HS-27A (cell line): ENCODE measurements at regions not wholly inside any gene's neighbourhood (a gene's known extent, or its start where the extent isn't known, plus 50 kb on each side); places are given as distances from the start of the nearest gene placed in this dataset.

Experiments used
- DNase-seq: peaks from one replicate; pipeline ENCODE4 v3.0.0-alpha.2; 2012; ENCODE audit warnings: low read depth, missing footprints

DNA sequence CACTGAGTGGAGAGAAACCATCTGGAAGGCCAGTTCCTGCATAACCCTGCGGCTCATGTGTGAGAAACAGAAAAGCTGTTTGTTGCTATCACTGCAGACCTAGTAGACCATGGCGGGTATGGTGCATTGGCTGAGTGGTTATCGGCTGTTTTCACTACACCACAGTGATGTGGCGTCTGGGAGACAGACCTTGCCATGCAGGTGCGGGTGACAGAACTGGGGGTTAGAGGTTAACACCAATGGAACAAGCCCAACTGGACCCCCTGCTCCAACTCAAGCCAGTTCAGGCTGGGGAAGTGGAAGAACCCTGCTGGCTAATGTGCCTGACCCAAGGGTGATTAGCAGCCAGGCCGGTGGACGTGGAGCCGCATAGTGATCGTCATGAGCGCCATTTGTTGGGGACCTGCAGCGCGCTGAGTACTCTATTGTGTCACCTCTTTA lies 91.9 kb downstream of the IRF8 start:
- DNase-seq = no peak

DNA sequence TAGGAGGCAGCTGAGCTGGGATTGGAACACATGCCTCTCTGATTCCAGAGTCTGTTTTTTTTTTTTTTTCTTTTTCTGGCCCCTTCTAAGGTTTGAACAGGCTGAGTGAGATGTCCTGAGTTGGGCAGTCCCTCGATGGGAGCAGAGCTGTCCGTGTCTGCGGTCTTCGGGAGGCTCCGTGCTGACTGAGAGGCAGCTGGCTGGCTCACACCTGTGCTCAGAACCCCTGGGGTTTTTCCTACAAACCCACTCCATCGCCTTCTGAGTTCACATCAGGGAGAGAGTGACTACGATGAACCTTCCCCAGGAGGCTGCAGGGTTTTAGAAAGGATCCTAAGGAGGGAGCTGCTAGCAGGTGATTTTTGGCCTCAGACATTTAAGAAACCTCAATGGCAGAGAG lies 92.5 kb downstream of the IRF8 start:
- DNase-seq = no peak

DNA sequence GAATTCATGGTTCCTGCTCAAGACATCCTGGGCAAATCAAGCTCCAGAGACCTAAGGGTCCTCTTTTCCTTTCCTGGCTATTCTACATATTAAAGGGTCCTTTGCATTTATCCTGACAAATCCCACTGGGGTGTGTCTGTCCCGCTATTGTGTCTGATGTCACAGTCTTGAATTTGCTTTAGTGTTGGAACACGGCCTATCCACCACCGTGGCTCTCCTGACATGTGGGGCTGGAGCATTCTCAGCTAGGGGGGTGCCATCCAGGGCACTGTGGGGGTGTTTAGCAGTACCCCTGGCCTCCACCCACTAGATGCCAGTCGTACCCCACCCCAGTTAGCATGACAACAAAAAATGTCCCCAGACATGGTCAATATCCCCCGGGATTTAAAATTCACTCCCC lies 92.9 kb downstream of the IRF8 start:
- DNase-seq = no peak

DNA sequence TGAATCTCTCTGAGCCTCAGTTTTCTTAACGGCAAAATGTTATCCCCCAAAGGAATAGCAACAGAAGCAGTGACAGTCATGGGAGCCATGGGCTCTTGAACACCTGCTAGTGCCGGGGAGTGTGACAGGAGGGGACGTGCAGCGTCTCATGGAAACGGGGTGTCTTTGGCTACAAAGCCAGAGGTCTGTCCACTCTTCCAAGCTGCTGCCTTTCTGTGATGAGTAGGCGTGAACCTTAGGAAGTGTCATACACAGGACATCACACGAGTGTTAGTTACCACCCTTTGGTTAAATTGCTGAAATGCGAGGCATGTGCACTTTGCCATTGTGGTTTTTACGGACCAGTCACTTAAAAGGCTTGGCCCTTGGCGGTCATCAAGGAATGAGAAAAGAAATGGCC lies 93.4 kb downstream of the IRF8 start:
- no peak for DNase-seq

DNA sequence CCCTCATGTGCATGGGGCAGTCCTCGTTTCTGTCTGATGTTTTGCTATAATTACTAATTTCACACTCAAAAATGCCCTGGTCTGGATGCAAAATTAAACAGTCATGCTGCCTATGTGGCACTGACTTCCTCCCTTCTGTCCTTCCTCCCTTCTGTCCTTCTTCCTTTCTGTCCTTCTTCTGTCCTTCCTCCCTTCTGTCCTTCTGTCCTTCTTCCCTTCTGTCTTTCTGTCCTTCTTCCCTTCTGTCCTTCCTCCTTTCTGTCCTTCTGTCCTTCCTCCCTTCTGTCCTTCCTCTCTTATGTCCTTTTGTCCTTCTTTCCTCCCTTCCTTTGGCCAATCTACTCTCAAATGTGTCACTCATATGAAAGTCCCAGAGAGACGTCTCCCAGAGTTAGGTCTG lies 93.8 kb downstream of the IRF8 start:
- DNase-seq = no peak

DNA sequence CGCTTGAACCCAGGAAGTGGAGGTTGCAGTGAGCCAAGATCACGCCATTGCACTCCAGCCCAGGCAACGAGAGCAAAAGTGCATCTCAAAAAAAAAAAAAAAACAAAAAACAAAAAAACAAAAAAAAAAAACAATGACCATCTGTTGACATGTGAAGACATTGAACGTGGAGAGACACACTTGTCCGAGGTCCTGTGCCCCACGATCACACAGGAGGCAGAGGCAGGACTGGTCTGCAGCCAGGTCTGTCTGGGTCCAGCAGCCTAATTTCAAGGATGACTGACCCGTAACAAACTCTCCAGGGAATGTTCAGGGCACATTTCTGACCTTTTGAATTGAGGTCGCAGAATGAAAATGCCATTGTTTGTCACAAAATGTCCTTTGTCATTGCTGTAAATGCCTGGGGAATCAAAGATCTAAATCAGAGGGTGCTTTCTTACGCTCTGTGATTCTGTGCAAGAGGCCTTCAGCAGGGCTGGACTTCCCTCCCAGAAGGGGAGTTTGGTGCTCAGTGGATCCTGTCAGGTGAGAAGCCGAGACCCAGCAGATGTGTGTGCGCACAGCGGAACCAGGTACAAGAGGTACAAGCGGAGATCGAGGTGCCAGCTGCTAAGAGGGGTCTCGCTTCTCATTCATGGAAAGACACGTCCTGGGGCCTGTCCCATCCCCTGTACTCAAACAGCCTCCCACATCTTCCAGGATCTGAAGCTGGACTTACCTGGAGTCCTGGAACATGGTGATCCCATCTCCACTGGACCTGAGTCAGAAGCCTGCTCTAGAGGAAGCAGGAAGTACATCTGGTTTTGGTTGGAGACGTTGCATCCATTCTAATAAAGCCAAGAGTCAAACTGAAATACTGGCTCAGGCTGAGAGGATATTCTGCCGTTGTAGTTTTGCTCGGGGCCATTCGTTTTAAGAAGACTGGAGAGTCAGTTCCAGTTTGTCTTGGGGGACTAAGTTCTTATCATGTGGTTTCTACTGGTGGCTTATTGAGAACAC lies 95.8 kb downstream of the IRF8 start:
- DNase-seq = no peak

DNA sequence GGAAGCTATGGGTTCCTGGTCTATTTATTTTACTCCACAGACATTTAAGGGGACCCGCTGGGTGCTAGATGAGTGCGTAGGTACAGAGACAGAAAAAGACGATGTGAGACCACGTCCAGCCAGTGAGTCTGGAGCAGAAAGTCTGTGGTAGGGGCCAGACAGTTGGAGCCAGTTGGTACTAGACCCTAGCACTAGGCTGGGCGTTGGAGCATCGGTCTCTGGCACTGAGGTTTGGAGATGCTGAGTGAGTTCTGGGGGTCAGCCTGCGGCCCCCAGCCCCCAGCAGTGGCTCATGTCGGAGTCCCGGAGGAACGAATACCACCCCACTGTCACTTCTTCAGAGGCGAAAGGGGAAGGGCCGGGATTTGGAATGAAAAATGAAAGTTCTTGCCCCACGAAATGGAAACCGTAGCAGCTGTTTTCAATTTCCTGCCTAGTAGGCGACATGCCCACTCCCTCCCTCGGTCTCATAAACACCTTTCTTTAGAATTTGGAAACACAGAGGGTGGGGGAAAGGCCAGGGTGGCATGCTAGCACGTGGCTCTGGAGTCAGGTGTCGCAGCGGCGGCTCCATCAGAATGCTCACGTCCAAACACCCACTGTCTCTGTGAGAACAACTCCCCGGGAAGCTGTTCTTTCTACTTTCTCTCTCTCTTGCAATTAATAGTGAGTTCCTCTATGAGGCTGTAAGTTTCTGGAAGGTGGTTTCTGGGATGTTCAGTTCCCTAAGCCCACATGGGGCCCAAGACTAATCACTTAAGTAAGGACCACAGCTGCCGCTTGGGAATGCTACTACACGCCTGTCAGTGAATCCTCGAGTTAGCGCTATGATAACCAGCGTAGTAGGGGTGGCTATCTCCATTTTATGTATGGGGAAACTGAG lies 96.8 kb downstream of the IRF8 start:
- no peak for DNase-seq

DNA sequence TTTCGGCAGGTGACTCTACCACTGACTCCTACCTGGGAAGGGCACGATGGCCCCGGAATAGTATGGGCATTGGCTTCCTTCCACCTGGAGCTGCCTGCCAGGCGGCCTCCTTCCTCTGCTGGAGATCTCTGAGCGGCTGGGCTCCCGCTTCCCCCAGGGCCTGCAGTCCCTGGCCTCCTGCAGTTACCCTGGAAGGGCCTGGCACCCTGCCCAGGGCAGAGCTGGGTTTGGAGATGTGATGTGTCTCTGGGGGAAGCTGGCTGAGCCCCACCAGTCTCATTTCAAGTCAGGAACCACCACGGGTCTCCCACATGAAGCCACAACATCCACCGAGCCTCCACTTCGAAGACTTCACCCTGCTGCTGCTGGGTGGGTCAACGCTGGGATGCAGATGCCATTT lies 97.9 kb downstream of the IRF8 start:
- DNase-seq = no peak

GRCh38 chr16:85998171-85998867 lies 99.4 kb downstream of the IRF8 start:
- DNase-seq = no peak

GRCh38 chr16:85998868-85999729 lies 100.1 kb downstream of the IRF8 start:
- DNase-seq = no peak

DNA sequence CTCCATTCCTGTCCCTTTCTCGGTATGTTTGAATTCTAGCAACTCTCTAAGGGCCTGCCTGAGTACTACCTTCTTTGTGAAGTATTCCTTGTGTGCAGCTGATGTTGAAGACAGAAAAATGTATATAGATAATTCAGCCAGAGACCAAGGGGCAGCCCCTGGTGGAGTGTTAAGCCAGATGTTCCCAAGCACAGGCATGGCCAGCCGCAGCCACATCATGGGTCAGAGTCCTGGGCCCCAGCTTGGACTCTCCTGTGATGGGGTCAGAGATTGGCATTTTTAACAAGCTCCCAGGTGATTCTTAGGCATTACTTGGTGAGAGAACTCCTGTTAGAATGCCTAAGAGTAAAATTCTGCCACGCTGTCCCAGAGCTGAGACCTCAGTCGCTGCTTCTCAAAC lies 100.8 kb downstream of the IRF8 start:
- DNase-seq = no peak

- no peak for DNase-seq
Measured at GRCh38 chr16:86002178-86002900, 103.4 kb downstream of the IRF8 start.

DNA sequence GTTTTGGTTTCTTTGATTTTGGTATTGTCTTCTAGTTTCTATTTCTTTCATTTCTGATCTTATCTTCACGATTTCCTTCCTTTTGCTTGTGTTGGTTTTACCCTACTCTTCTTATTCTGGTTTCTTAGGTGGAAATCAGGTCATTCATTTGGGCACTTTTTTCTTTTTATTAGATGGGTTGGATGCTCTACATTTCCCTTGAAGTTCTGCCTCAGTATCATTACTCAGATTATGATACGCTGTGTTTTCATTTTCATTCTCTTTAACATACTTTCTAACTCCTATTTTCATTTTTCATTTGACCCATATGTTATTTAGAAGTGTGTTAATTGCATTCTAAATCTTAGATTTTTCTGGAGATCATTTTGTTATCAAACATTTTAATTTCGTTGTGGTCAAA lies 108.6 kb downstream of the IRF8 start:
- DNase-seq = no peak

GRCh38 chr16:86010680-86011141 lies 111.7 kb downstream of the IRF8 start:
- no peak for DNase-seq

DNA sequence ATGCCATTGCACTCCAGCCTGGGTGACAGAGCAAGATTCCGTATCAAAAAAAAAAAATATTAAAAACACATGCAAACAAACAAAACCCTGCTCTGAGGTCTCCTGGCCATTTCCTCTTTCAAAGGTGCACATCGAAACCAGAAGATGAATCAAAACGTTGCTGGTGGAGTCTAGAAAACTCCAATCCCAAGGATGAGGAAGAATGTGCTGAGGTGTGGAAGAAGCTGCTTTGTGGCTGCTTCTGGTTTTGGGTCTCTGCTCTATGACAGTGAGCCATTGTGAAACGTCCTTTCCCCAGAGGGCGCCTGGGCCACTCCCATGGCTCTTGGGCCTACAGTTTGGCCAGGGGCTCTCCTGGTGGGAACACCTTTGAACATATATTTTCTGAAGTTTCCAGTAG lies 112.6 kb downstream of the IRF8 start:
- DNase-seq = no peak

DNA sequence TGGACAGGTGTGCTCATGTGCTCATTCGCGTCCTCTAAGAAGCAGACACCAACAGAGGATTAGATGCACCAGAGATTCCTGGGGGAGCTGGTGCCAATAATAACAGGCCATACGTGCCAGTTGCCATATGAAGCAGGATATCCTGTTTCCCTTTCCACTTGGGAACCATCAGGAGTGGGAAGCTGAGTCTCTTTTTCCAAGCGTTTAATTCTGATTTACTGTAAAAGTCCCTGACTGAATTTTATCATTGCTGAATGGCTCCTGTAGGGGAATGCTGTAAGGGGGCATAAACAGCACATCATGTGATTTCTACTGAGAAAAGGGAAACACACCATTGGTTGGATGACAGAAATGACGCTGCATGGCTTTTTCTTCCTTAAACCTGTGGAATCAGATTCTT lies 113.3 kb downstream of the IRF8 start:
- DNase-seq = no peak

GRCh38 chr16:86013867-86014266 lies 114.9 kb downstream of the IRF8 start:
- DNase-seq = no peak

- no peak for DNase-seq
Measured at GRCh38 chr16:86015606-86016005, 116.6 kb downstream of the IRF8 start.

DNA sequence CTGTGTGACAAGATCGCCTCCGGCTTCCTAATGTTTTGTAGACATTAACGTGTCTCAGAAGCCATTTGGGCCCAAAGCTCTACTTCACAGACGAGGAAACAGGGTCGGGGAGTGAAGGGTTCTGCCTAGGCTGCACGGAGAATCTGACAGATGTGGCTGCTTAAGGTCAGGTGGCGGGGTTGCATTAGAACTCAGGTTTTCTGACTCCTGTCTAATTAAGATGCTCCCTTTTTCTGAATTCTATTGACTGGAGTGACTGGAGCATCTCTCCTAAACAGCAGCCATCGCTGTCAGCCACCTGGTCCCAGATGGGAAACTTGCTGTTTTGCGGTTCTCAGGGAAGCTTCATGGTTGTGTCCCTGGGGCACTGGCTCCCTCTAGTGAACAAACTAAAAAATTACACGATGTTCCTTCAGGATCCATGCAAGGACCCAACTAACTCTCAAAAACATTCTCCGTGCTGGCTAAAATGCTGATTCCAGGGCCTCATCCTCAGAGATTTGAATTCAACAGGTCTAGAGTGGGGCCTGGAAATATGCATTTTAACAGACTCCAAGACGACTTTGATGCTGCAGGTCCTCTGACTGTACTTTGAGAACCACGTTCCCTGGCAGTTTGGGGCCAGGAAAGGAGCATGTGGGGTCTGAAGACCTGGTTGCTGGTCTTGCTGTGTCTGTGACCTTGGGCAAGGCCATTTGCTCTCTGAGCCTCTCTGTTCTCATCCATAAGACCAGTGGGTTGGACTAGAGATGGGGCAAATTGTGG lies 117.4 kb downstream of the IRF8 start:
- DNase-seq = peak; percentile 3

DNA sequence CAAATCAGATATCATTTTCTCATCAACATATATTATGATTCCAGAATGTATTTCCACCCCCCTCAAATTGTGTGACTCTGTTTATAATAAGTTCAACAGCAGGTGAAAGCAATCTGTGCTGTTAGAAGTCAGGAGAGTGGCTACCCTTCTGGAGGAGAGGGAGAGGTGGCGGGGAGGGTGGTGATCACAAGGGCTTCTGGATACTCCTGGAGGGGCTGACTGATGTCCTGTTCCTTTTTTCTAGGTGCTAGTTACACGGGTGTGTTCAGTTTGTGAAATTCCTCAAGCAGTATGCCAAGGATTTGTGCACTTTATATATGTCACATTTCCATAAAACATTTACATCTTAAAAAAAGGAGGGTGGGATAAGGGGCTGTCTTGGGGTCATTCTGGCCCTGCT lies 119.1 kb downstream of the IRF8 start:
- no peak for DNase-seq
